ENCODE measurements at regions not wholly inside any gene's neighbourhood (a gene's known extent, or its start where the extent isn't known, plus 50 kb on each side); places are given as distances from the start of the nearest gene placed in this dataset.

GRCh38 chr4:23234716-23235115 lies 542.0 kb downstream of the GBA3 start:
- TF ChIP-seq CTCF (IDR thresholded peaks at IDR 0.05; ENCODE audit: borderline replicate concordance, extremely low read depth, low read length, poor library complexity, severe bottlenecking) (no peak), EZH2 (IDR thresholded peaks at IDR 0.05; ENCODE audit: borderline replicate concordance, low read depth, low read length, severe bottlenecking) (no peak)

Measured in DND-41 (cell line).